Ovary (tissue), 3 donors: ENCODE measurements at regions not wholly inside any gene's neighbourhood (a gene's known extent, or its start where the extent isn't known, plus 50 kb on each side); places are given as distances from the start of the nearest gene placed in this dataset.

Source experiments
- CTCF ChIP-seq, 3 donors: fragments of 450-650 bp in 2 of 3; fragments of 200-600 bp in 1 of 3; IDR thresholded peaks; one replicate each; pipeline versions ENCODE4 v1.5.1 to v1.8.0; 2016 to 2022; ENCODE audit warnings: antibody characterized with exemption in 3 of 3, mild to moderate bottlenecking in 1 of 3
- EP300 ChIP-seq: sonication (generic); formaldehyde crosslinking; IDR thresholded peaks from one replicate; pipeline ENCODE4 v1.6.1; 2017; ENCODE audit warnings: antibody characterized with exemption
- POLR2A ChIP-seq: fragments of 450-650 bp; IDR thresholded peaks from one replicate; pipeline ENCODE4 v1.6.1; 2017; ENCODE audit warnings: antibody characterized with exemption, mild to moderate bottlenecking, moderate library complexity
- donor health status: DM: no; HTN: no; CAD: no.

- TF ChIP-seq CTCF (IDR thresholded peaks at IDR 0.05) (no peak), POLR2A (no peak), EP300 (no peak)
Observed at GRCh38 chr3:128568602-128569490, 75.8 kb upstream of the GATA2 start.
